Mucosa of stomach (tissue), 1 donor: ENCODE measurements at regions not wholly inside any gene's neighbourhood (a gene's known extent, or its start where the extent isn't known, plus 50 kb on each side); places are given as distances from the start of the nearest gene placed in this dataset.

Experiments
- H3K27me3 ChIP-seq: one replicate; pipeline ENCODE4 v1.7.0; 2013; ENCODE audit warnings: mild to moderate bottlenecking, low read length; ENCODE audit not compliant: control insufficient read depth, insufficient read depth
- H3K36me3 ChIP-seq: one replicate; pipeline ENCODE4 v1.7.0; 2013; ENCODE audit warnings: low read length; ENCODE audit not compliant: control insufficient read depth, insufficient read depth
- H3K4me1 ChIP-seq: one replicate; pipeline ENCODE4 v1.7.0; 2013; ENCODE audit warnings: mild to moderate bottlenecking, low read length; ENCODE audit not compliant: control insufficient read depth, insufficient read depth
- H3K4me3 ChIP-seq: one replicate; pipeline ENCODE4 v1.7.0; 2013; ENCODE audit warnings: low read length
- H3K9ac ChIP-seq: one replicate; pipeline ENCODE4 v1.7.0; 2013; ENCODE audit warnings: mild to moderate bottlenecking, low read length, moderate library complexity
- H3K9me3 ChIP-seq: one replicate; pipeline ENCODE4 v1.7.0; 2013; ENCODE audit warnings: mild to moderate bottlenecking, low read length, moderate library complexity; ENCODE audit not compliant: control insufficient read depth
- donor health status: Pancreatic carcinoma.

DNA sequence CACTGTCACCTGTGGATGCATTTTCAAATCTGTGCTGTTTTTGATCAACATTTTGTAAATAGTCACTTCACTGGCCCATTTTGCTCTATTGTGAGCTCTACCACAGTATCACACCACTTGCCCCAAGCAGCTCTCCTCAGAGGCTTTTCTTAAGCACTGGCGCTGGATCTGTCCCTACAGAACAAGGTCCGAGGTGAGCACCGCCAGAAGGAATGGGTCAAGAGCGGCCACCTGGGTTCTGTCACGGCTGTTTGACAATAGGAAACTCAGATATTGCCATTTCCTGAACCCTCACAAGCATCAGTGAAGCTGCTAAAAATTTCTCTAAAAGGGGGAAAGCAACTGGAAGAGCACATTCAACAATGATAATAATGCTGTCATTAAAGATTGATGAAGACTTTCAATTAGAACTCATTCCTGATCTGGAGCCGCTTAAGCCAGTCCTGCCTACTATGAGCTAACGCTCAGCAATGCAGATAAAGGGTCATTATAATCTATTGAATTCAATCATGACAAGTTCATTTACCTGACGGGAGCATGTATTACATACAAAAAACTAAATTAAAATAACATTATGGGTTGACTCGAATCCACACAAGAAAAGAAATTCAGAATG lies 514.0 kb downstream of the GALR1 start:
- Histone ChIP-seq H3K27me3 (no peaks in the 10 kb centered on the region), H3K4me3 (no peak overlapping the region), H3K4me1 (no peaks in the 10 kb centered on the region), H3K9me3 (no peaks in the 10 kb centered on the region), H3K36me3 (no peaks in the 10 kb centered on the region), H3K9ac (no peak overlapping the region)

DNA sequence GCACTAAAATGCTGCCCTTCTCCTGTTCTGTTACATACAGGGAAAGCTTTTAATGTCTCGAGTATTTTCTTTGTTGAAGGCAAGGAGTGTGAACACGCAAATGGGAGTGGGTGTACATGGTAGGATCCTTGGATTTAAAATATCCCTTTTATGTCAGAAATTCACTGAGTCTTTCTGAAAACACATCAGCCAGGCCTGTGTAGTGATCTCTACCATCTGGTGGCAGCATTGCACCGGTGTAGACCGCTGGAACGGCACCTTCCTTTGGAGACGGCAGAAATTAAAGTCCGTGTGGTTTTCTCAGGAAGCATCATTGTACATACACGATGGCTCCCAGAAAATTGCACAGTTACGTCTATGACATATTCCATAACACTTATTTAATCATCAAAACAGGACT lies 515.8 kb downstream of the GALR1 start:
- no peaks in the 10 kb centered on the region for H3K4me1 ChIP-seq
- H3K27me3 ChIP-seq: no peaks in the 10 kb centered on the region
- H3K9ac ChIP-seq: no peak overlapping the region
- peaks cover 4% of the 10 kb centered on the region for H3K9me3 ChIP-seq
- H3K4me3 ChIP-seq: no peak overlapping the region
- no peaks in the 10 kb centered on the region for H3K36me3 ChIP-seq

DNA sequence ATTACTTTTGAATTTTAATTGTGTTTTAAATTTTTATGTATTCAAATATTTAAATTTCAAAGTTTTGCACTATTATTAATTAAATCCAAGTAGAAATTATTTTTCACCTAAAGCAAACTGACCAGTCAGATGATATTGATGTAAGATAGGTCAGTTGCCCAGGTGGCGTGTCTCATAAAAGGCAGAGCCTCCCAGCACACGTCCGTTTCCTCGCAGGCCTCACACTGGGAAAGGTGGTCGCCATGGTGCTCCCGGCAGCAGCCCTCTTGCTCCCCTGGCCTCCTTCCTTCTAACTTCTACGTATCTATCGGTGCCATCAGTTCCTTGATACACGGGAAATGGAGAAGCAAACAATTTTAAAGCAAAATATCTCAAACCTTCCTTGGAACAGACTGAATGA lies 516.8 kb downstream of the GALR1 start:
- Histone ChIP-seq H3K4me3 (no peak overlapping the region), H3K36me3 (no peaks in the 10 kb centered on the region), H3K9me3 (peaks cover 4% of the 10 kb centered on the region), H3K9ac (no peak overlapping the region), H3K4me1 (no peaks in the 10 kb centered on the region), H3K27me3 (no peaks in the 10 kb centered on the region)

DNA sequence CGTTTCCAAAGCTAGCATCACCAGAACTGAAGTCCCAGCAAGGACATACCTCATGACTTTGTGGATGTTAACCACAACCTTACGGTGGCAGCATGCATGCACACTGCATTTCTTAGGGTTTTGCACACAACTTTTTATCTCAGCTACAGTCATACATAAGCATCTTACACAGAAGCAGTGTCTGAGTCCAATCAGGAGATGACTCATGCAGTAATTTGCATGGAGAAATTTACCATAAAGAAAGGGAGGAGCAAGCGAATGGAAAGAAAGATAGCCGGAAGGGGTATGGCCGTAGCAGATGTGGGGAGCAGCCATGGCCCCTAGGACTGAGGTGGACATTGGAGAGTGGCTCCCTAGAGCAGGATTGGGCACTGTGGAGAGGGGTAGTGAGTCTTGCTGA lies 522.5 kb downstream of the GALR1 start:
- Histone ChIP-seq H3K36me3 (no peaks in the 10 kb centered on the region), H3K9ac (no peak overlapping the region), H3K4me3 (no peak overlapping the region), H3K9me3 (peaks cover 4% of the 10 kb centered on the region), H3K27me3 (no peaks in the 10 kb centered on the region), H3K4me1 (no peaks in the 10 kb centered on the region)

DNA sequence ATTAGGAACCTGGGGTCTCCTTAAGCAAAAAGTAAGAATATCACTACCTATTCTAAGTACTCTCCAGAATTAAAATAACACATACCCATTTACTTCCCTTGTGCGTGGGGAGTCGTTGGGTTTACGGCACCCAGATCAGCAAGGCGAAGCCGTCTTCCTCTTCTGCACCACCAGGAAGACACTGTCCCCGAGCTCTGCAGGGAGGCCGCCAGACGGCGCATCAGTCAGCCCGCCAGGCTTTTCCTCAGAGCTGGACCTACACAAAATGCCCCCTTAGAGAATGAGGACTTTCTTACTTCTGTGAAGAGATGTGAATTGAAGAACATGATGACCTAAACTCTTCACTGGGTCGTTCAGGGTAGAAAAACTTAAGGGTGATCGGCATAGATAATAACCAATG lies 526.5 kb downstream of the GALR1 start:
- no peak overlapping the region for H3K9ac ChIP-seq
- no peaks in the 10 kb centered on the region for H3K36me3 ChIP-seq
- no peaks in the 10 kb centered on the region for H3K27me3 ChIP-seq
- H3K4me3 ChIP-seq: no peak overlapping the region
- H3K4me1 ChIP-seq: no peaks in the 10 kb centered on the region
- no peaks in the 10 kb centered on the region for H3K9me3 ChIP-seq

DNA sequence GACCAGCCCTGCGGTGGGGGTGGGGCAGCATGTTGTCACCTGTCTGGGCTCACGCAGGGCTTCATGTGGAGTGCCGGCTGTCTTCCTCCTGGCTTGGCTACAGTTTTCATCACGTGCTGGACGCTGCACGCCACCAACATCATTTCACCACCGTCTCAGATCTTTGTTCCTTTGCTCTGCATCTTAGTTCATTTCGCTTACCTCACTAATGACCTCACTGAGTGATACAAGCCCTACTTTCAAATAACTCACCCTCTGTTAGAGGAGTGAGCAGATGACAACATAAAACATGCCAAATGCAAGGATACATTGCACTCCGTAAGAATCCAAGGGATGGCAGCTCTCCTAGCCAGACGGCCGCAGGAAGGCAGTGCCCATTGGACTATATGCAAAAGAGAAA lies 527.5 kb downstream of the GALR1 start:
- no peaks in the 10 kb centered on the region for H3K9me3 ChIP-seq
- no peaks in the 10 kb centered on the region for H3K4me1 ChIP-seq
- H3K9ac ChIP-seq: no peak overlapping the region
- H3K27me3 ChIP-seq: no peaks in the 10 kb centered on the region
- H3K4me3 ChIP-seq: no peak overlapping the region
- H3K36me3 ChIP-seq: no peaks in the 10 kb centered on the region

DNA sequence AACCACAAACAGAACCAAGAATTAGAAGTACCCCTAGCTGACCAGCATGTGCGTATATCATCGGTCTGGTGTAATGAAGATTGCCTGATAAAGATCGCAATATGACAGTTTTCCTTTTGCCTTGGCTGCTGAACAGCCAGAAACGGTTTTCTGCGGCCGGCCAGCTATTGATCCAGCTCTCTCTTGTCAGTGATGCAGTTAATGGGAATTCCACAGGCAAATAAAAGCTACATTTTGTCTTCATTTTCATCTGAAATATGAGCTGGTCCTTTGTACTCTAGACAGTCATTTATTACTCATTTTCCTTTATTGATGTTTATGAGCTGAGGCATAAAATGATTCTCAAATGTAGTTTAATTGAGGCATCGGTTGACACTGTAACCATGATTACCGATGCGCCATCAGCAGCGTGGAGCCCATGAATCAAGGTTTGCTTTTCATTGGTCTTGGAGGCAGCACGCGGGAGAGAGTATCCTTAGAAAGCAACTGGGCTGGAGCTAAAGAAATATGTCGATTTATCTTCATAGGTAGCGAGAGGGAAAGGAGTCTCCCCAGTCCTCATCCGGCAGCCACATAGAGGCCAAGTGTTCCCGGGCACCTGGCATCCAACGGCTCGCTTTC lies 535.2 kb downstream of the GALR1 start:
- H3K36me3 ChIP-seq: no peaks in the 10 kb centered on the region
- no peaks in the 10 kb centered on the region for H3K9me3 ChIP-seq
- H3K4me1 ChIP-seq: no peaks in the 10 kb centered on the region
- H3K9ac ChIP-seq: no peak overlapping the region
- no peaks in the 10 kb centered on the region for H3K27me3 ChIP-seq
- no peak overlapping the region for H3K4me3 ChIP-seq

DNA sequence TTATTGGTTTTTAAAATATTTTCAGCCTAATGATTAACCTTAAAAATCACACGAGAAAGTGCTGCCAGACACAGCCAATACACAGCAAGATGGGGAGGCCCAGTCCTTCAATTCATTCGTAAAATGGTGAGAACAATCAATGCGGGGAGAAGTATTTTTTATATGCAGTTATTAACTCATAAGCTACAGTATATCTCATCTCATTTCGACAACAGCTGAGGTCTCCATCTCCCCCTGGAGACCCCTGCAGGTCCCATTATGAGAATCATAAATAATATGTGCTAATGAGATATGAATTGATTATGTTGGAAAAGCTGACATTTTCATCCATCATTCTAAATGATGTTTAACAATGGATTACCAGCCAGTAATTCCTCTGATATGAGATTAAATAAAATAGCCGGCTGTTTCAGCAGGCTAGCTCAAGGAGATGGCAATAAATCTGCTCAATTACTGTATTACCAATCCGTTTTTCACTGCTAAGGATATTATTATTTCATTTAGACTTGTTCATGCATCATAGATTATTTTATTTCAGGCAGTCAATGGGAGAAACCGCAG lies 535.8 kb downstream of the GALR1 start:
- no peaks in the 10 kb centered on the region for H3K36me3 ChIP-seq
- no peak overlapping the region for H3K9ac ChIP-seq

DNA sequence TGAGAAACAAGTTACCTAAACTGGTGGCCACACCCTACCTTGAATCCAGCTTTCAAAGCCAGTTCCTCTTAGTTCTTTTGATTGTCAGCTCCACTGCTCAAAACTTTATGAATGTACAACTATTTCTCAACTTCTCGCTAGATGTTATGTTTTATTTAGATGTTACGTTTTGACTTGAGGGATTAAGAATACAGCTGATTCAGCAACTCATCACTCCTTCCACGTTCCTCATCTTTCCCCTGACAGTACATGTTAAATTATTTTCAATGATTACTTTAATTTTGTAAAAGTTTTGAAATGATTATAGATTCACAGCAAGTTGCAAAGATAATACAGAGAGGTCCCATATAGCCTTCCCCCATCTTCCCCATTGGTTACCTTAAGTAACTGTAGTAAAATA lies 553.4 kb downstream of the GALR1 start:
- no peak overlapping the region for H3K4me3 ChIP-seq
- H3K27me3 ChIP-seq: no peaks in the 10 kb centered on the region
- no peak overlapping the region for H3K9ac ChIP-seq
- no peaks in the 10 kb centered on the region for H3K9me3 ChIP-seq
- no peaks in the 10 kb centered on the region for H3K4me1 ChIP-seq
- no peaks in the 10 kb centered on the region for H3K36me3 ChIP-seq

More for the DNA sequence above, 535.8 kb downstream of the GALR1 start:
- H3K4me1 ChIP-seq: no peaks in the 10 kb centered on the region
- H3K27me3 ChIP-seq: no peaks in the 10 kb centered on the region
- H3K4me3 ChIP-seq: no peak overlapping the region
- no peaks in the 10 kb centered on the region for H3K9me3 ChIP-seq

DNA sequence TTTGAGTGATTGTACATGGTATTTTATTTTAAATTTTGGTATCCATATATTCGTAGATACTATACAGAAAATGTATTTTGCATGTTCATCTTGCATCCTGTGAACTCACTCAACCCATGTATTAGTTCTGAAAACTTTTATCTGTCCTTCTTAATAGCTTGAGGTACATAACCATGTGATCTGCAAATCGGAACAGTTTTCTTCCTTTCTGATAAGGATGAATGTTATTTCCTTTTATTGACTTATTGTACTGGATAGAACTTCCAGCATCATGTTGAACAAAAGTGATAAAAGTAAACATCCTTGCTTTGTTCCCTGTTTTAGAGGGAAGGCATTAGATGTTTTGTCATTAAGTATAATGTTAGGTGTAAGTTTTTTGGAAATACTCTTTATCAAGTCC lies 554.7 kb downstream of the GALR1 start:
- Histone ChIP-seq H3K27me3 (no peaks in the 10 kb centered on the region), H3K9me3 (no peaks in the 10 kb centered on the region), H3K4me1 (no peaks in the 10 kb centered on the region), H3K4me3 (no peak overlapping the region), H3K36me3 (no peaks in the 10 kb centered on the region), H3K9ac (no peak overlapping the region)

DNA sequence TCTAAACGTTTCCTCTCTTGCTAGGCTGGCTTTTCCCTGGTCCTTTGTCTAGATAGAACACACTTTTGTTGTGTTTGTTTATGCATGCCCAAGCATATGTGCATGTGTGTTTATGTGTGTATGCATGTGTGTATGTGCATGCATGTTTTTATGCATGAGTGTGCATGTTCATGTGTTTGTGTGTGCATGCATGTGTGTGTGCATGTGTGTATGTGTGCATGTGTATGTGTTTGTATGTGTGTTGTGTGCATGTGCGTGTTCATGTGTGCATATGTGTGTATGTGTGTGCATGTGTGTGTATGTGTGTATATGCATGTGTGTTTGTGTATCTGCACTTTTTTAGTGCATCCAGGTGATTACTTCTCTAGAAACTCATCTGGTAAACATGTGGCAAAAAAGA lies 558.0 kb downstream of the GALR1 start:
- Histone ChIP-seq H3K27me3 (no peaks in the 10 kb centered on the region), H3K4me1 (no peaks in the 10 kb centered on the region), H3K9ac (no peak overlapping the region), H3K36me3 (no peaks in the 10 kb centered on the region), H3K4me3 (no peak overlapping the region), H3K9me3 (no peaks in the 10 kb centered on the region)

DNA sequence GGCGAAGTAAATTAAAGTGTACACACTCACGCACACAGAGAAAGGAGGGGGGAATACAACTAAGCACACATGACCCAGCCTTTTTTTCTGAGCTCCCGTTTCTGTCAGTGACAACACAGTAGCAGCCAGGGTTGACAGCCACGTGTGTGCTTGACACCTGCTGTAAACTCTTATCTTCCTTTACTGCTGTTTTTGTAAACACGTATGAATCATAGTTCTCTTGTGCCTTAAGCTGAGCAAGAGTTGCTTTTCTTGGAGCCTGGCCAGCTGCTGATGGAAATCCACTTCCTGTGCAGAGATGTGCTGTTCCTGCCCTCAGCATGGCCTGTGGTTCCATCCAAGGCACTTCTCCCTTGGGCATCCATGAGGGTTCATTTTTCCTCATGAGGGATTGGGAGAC lies 561.9 kb downstream of the GALR1 start:
- no peaks in the 10 kb centered on the region for H3K4me1 ChIP-seq
- H3K36me3 ChIP-seq: no peaks in the 10 kb centered on the region
- H3K9ac ChIP-seq: no peak overlapping the region
- no peaks in the 10 kb centered on the region for H3K27me3 ChIP-seq
- no peaks in the 10 kb centered on the region for H3K9me3 ChIP-seq
- H3K4me3 ChIP-seq: no peak overlapping the region
